Right cardiac atrium (tissue), 5 donors: ENCODE measurements at regions not wholly inside any gene's neighbourhood (a gene's known extent, or its start where the extent isn't known, plus 50 kb on each side); places are given as distances from the start of the nearest gene placed in this dataset.
"Not testable (repeated sequence)": the region's sequence is repeated elsewhere in the genome, so short reads cannot be mapped to it uniquely, and the experiment has no call there.

Source experiments
- ATAC-seq, 2 donors: fragments of 200-7000 bp; cut with Tn5 transposase; one replicate each; pipeline versions ENCODE4 v1.8.0 to v1.9.1; 2020; ENCODE audit warnings: moderate library complexity in 2 of 2, mild to moderate bottlenecking in 1 of 2
- DNase-seq, 3 donors: peaks; one replicate each; pipeline ENCODE4 v3.0.0-alpha.2; 2020
- H3K27ac ChIP-seq: one replicate; pipeline ENCODE4 v1.5.1; 2013; ENCODE audit warnings: mild to moderate bottlenecking, low read length, control low read depth, moderate library complexity
- H3K27me3 ChIP-seq: one replicate; pipeline ENCODE4 v1.6.1; 2013; ENCODE audit not compliant: control insufficient read depth, insufficient read depth
- H3K4me1 ChIP-seq: one replicate; pipeline ENCODE4 v1.6.1; 2013; ENCODE audit warnings: low read length; ENCODE audit not compliant: control insufficient read depth, insufficient read depth
- H3K4me3 ChIP-seq: one replicate; pipeline ENCODE4 v1.5.1; 2013; ENCODE audit warnings: low read length, control low read depth
- H3K9me3 ChIP-seq: one replicate; pipeline ENCODE4 v1.6.1; 2013; ENCODE audit warnings: low read length; ENCODE audit not compliant: control insufficient read depth
- WGBS: extraction: QIAGEN DNeasy Blood & Tissue Kit; methylation state at CpG from one replicate; pipeline ENCODE4 v1.1.7; 2013; 5-methylcytosine and 5-hydroxymethylcytosine counted together
- intact Hi-C, 4 donors: fragments of 100-400 bp; cut with DNase I; formaldehyde crosslinking; loops; one replicate each; pipeline versions ENCODE4 v1.11.0 to v1.14.0; 2022 to 2023
- donor health status: healthy with polysubstance abuse.
- donor health status: DM: no; HTN: yes; CAD: no.
- donor health status: DM: no; HTN: no; CAD: no.
- donor health status: DM: no; HTN: yes; CAD: no; lungs with severe emphysema.
- donor health status: DM: yes; HTN: yes; CAD: no.

DNA sequence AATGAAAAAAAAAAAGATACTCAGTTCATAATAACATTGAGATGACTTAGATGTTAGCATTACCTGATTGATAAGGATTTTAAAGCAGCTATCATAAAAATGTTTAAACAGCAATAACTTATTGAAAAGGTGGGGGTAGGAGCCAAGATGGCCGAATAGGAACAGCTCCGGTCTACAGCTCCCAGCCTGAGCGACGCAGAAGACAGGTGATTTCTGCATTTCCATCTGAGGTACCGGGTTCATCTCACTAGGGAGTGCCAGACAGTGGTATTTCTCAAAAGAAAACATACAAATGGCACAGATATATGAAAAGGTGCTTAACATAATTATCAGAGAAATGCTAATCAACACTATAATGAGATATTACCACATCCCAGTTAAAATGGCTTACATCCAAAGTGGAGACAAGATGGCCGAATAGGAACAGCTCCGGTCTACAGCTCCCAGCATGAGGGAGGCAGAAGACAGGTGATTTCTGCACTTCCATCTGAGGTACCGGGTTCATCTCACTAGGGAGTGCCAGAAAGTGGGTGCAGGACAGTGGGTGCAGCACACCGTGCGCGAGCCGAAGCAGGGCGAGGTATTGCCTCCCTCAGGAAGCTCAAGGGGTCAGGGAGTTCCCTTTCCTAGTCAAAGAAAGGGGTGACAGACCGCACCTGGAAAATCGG lies 66.5 kb upstream of the FGF13 start:
- intact Hi-C loops = loop anchor here in 1 of 4 donors (10.0 kb wide), 1 partner anchor 787 kb away; no protein-coding TSS in a partner anchor
- H3K4me1 ChIP-seq, ATAC-seq, H3K9me3 ChIP-seq, H3K27ac ChIP-seq, DNase-seq, H3K27me3 ChIP-seq, H3K4me3 ChIP-seq: not testable (repeated sequence)
- 94% methylated on average over 15 of the region's 15 CpGs for WGBS

DNA sequence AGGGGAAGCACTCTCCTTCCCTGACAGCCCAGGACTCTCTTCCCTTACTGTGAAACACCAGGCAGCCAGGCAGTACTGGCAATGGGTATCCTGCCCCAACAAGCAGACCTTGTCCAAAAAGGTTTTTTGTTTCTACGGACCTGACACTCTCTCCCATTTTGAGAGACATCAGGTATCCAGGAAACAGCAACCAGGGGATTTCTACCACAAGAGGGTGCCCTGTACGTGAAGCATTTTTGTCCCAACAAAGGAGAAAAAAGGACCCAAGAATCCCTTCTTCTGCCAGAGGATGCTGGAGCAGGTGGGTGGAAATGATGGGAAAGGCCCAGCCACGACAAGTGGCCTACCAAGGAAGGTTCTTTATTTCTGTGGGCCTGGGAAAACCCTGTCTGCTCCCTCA lies 65.7 kb upstream of the FGF13 start:
- no peak for ATAC-seq
- Histone ChIP-seq H3K4me1 (no peaks in the 10 kb centered on the region), H3K9me3 (no peaks in the 10 kb centered on the region), H3K4me3 (no peak overlapping the region), H3K27me3 (no peaks in the 10 kb centered on the region), H3K27ac (no peak overlapping the region)
- intact Hi-C loops = loop anchor here in 1 of 4 donors (10.0 kb wide), 1 partner anchor 788 kb away; no protein-coding TSS in a partner anchor
- 63% methylated on average over 3 of the region's 3 CpGs for WGBS
- DNase-seq = no peak

DNA sequence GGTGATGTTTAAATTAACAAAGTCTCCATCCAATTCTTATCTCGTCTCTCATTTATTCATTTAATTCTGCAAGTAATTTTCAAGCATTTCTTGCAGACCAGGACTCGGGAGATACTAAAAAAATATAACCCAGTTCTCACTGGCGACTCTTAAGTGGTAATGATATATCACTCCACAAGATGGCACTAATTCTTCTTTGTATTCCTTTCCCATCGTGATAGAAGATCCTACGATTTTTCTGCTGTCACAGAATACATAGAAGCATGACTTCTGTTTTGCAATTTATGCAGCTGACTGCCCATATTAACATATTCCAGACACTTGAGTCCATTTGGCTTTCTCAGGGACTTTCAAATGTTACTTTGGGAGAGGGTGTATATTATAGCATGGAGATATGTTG lies 64.0 kb upstream of the FGF13 start:
- H3K4me3 ChIP-seq = no peak overlapping the region
- H3K27me3 ChIP-seq = no peaks in the 10 kb centered on the region
- 2% methylated on average over 5 of the region's 5 CpGs for WGBS
- H3K4me1 ChIP-seq = no peaks in the 10 kb centered on the region
- no peaks in the 10 kb centered on the region for H3K9me3 ChIP-seq
- no peak for ATAC-seq
- DNase-seq = no peak
- intact Hi-C loops = loop anchor here in 1 of 4 donors (10.0 kb wide), 1 partner anchor 789 kb away; no protein-coding TSS in a partner anchor
- H3K27ac ChIP-seq = no peak overlapping the region

DNA sequence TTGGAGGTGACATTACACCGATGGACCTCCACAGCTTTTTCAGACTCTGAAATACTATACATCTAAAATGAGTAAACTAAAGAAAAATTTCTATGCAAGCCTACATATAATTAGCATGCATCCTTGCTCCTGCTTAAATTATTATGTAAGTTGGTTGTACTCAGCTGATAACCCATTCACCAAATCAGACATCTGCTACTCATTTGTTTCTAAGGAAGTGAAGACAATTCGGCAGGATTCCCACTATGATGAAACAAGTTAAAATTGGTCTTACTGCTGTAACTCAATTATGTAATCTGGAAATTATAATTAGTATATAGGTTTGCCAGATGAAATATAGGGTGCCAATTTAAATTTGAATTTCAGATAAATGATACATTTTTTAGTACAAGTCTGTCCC lies 59.5 kb upstream of the FGF13 start:
- Histone ChIP-seq H3K9me3 (no peaks in the 10 kb centered on the region), H3K27ac (no peak overlapping the region), H3K4me1 (no peaks in the 10 kb centered on the region), H3K4me3 (no peak overlapping the region), H3K27me3 (no peaks in the 10 kb centered on the region)
- no peak for ATAC-seq
- WGBS = 76% methylated on average over 2 of the region's 2 CpGs
- no peak for DNase-seq
- intact Hi-C loops = loop anchor here in 1 of 4 donors (10.0 kb wide), 1 partner anchor 794 kb away; no protein-coding TSS in a partner anchor

DNA sequence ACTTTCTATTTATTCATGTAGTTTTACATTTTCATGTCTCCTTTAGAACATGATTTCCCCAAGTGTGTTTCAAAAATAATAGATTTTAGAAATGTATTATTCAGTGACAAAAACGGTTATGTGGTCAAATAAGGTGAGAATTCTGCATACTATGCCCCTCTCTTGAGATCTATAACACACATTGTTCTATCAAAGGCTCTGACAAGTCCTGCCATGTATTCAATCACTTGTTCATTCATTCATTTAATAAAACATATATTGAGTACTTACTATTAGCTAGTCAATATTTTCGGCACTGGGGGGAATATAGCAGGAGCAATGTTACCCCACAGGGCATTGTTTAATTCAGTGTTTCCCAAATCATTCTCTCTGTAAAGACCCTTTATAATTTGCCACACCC lies 58.4 kb upstream of the FGF13 start:
- WGBS = 83% methylated on average over 2 of the region's 2 CpGs
- Histone ChIP-seq H3K27me3 (no peaks in the 10 kb centered on the region), H3K4me1 (no peaks in the 10 kb centered on the region), H3K9me3 (no peaks in the 10 kb centered on the region), H3K4me3 (no peak overlapping the region), H3K27ac (no peak overlapping the region)
- DNase-seq = no peak
- ATAC-seq = no peak
- intact Hi-C loops = loop anchor here in 1 of 4 donors (10.0 kb wide), 1 partner anchor 795 kb away; no protein-coding TSS in a partner anchor

DNA sequence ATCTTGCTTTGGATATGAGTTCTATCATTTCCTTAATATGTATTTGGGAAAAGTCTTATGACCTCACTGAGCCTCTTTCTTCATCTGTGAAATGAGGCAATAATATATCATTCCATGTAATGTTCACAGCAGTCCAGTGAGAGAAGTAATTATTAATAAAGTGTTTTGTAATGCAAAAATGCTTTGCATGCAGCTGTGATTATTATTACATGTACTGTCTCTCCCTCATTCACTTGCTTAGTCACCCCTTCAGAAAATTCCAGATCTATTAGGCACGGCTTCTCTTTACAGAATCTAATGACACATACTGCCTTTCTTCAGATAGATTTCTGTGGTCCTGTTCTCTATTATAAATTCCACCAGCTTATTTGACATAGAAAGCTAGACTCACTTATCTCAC lies 53.5 kb upstream of the FGF13 start:
- H3K27me3 ChIP-seq = no peaks in the 10 kb centered on the region
- H3K4me3 ChIP-seq = no peak overlapping the region
- no peaks in the 10 kb centered on the region for H3K9me3 ChIP-seq
- H3K27ac ChIP-seq = no peak overlapping the region
- no peaks in the 10 kb centered on the region for H3K4me1 ChIP-seq
- 66% methylated on average over 1 of the region's 1 CpG for WGBS
- no peak for ATAC-seq
- no peak for DNase-seq
- intact Hi-C loops = no loop called here

DNA sequence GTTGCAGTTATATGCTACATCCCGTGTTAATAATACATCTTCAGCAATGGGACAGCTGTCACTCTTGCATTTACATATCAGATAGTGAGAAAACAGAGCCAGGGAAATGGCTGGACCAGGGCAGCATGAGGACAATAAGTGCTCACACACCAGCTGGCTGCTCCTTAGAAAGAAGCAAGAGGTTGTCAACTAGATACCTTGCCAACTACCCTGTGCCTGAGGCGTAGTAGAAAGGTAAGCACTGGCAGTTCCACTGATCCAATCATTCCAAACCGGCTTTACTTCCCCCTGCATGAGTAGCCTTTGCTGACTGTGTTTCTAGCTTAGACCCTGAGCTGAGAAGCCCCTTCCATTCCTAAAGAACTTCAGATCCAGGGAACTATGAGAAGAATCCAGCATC lies 52.2 kb upstream of the FGF13 start:
- ATAC-seq (no peak), DNase-seq (no peak)
- WGBS = 81% methylated on average over 3 of the region's 3 CpGs
- Histone ChIP-seq H3K4me3 (no peak overlapping the region), H3K9me3 (no peaks in the 10 kb centered on the region), H3K4me1 (no peaks in the 10 kb centered on the region), H3K27me3 (no peaks in the 10 kb centered on the region), H3K27ac (no peak overlapping the region)
- intact Hi-C loops = no loop called here

DNA sequence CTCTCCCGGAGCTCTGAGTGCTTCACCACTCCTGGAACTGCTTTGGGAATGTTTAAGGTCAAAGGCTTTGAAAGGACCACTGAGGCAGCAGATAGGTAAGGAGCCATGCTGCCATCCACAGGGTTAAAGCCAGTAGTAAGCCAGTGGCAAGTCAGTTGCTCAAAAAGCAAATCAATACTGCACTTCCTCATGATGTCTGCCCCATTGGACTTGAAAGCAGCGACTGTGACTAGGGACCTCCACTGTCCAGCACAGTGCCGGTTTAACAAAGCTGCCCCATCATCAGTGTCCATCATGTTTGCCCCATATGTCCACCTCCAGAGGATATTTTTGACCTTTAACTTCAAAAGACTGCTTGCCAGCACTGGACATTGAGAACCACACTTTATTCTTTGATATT lies 49.9 kb upstream of the FGF13 start:
- ATAC-seq (no peak), DNase-seq (no peak)
- WGBS = 87% methylated on average over 3 of the region's 3 CpGs
- Histone ChIP-seq H3K9me3 (no peaks in the 10 kb centered on the region), H3K4me1 (no peaks in the 10 kb centered on the region), H3K27ac (no peak overlapping the region), H3K4me3 (no peak overlapping the region), H3K27me3 (no peaks in the 10 kb centered on the region)
- intact Hi-C loops = no loop called here
